ENCODE measurements at regions not wholly inside any gene's neighbourhood (a gene's known extent, or its start where the extent isn't known, plus 50 kb on each side); places are given as distances from the start of the nearest gene placed in this dataset.
A peak's percentile ranks its signal among the peaks of the same experiment; 100 is the strongest.
"Not testable (repeated sequence)": the region's sequence is repeated elsewhere in the genome, so short reads cannot be mapped to it uniquely, and the experiment has no call there.

DNA sequence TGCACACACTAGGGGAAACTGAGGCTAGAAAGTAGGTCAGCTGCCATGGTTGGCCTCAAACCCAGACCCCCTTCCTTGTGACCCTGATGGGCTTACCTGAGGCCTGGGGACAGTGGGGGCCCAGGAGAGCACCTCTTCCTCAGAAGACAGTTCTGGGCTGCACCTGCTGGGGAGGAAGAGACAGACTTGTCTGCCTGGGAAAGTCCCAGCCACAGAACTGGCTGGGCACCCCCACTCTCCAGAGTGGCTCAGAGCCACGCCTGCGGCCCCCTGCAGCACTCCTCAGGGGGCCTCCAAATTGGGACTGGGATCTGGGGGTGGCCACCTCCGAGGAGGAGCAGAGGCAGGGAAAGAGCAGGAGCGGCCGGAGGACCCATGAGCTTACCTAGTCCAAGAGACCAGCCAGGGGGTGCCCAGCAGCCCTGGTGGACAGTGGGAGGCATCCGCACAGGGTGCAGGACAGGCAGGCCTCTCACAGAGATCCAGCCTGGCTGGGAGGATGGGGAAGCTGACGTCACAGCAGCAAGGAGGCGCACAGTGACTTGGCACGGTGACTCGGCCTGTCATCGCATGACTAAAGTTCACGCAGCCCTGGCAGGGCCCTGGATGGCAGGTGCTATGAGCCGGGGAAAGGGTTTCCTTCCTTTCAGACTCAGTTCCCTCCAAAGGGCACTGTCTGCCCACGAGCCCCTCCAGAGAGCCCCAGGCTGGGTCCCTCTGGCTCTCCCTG, 907.7 kb downstream of the TUBA3C start:
- not testable (repeated sequence) for H3K9ac ChIP-seq (ENCODE audit: insufficient read depth in 1 of 2, low read length in 2 of 2); H3K27ac ChIP-seq (ENCODE audit: low read depth in 1 of 2, low read length in 1 of 2); H3K4me3 ChIP-seq; H3K27me3 ChIP-seq (ENCODE audit: control insufficient read depth in 3 of 3, insufficient read depth in 3 of 3, low read length in 2 of 3); H3K36me3 ChIP-seq (ENCODE audit: control insufficient read depth in 4 of 4, insufficient read depth in 4 of 4, low read length in 4 of 4); H3K9me3 ChIP-seq (ENCODE audit: control insufficient read depth in 4 of 4, insufficient read depth in 3 of 4, low read length in 3 of 4); DNase-seq; ATAC-seq (ENCODE audit: insufficient read depth, low FRiP score); H3K4me1 ChIP-seq (ENCODE audit: control insufficient read depth in 5 of 5, insufficient read depth in 5 of 5, low read length in 5 of 5)
- WGBS, 2 donors = 81 to 91% methylated on average over 10 to 13 of the region's 14 CpGs

DNA sequence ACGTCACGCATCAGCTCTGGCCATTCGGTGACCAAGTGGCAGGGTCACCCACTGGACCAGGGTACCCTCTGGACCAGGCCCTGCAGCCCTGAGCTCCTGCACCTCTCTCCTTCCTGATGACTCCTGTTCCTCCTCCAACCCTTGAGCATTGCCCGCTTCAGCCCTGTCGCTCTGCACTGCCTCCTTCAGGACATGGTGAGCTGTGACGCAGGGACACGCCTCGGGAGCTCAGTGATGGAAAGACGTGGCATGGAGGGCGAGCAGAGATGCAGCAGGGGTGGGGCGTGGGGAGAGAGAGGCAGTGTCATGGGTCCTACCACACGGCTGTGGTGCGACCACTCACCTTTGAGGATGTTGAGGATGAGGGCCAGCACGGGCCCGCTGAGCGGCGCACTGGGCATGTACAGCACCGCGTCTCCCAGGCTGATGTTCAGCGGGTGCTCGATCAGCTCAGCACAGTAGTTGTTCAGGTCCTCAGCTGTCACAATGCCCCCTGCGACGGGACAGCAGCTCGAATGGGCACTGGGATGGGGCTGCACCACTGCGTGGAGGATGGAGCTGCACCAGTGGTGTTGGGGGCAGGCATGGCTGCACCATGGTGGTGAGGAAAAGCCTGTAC, 922.7 kb downstream of the TUBA3C start:
- H3K9ac ChIP-seq (ENCODE audit: insufficient read depth in 1 of 2, low read length in 2 of 2); H3K4me1 ChIP-seq (ENCODE audit: control insufficient read depth in 5 of 5, insufficient read depth in 5 of 5, low read length in 5 of 5); H3K36me3 ChIP-seq (ENCODE audit: control insufficient read depth in 4 of 4, insufficient read depth in 4 of 4, low read length in 4 of 4); H3K9me3 ChIP-seq (ENCODE audit: control insufficient read depth in 4 of 4, insufficient read depth in 3 of 4, low read length in 3 of 4); H3K27ac ChIP-seq (ENCODE audit: low read depth in 1 of 2, low read length in 1 of 2); H3K4me3 ChIP-seq; H3K27me3 ChIP-seq (ENCODE audit: control insufficient read depth in 3 of 3, insufficient read depth in 3 of 3, low read length in 2 of 3); DNase-seq; ATAC-seq (ENCODE audit: insufficient read depth, low FRiP score): not testable (repeated sequence)
- WGBS, 2 donors = 86 to 87% methylated on average over 22 to 25 of the region's 25 CpGs

DNA sequence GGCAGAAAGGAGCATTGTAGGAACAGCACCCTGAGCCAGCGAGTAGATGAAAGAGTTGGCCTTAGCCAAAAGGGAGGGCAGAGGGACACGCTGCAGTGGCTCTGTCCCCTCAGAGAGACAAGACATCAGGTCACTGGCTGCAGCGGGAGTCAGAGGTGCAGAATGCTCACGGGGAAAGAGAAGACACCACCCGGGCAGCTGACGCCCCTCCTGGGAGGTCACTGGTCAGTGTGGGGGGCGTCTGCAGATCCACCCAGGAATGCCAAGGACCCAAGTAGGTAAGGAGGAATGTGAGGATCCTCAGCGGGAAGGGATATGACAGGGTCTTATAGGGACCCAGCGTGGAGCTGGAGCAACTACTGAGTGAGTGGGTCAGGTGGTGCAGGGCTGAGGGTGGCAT, 923.9 kb downstream of the TUBA3C start:
- WGBS, 2 donors = 76 to 81% methylated on average over 8 to 9 of the region's 9 CpGs
- ATAC-seq (ENCODE audit: insufficient read depth, low FRiP score); H3K4me3 ChIP-seq; H3K27me3 ChIP-seq (ENCODE audit: control insufficient read depth in 3 of 3, insufficient read depth in 3 of 3, low read length in 2 of 3); H3K9ac ChIP-seq (ENCODE audit: insufficient read depth in 1 of 2, low read length in 2 of 2); H3K27ac ChIP-seq (ENCODE audit: low read depth in 1 of 2, low read length in 1 of 2); DNase-seq; H3K9me3 ChIP-seq (ENCODE audit: control insufficient read depth in 4 of 4, insufficient read depth in 3 of 4, low read length in 3 of 4); H3K36me3 ChIP-seq (ENCODE audit: control insufficient read depth in 4 of 4, insufficient read depth in 4 of 4, low read length in 4 of 4); H3K4me1 ChIP-seq (ENCODE audit: control insufficient read depth in 5 of 5, insufficient read depth in 5 of 5, low read length in 5 of 5): not testable (repeated sequence)

DNA sequence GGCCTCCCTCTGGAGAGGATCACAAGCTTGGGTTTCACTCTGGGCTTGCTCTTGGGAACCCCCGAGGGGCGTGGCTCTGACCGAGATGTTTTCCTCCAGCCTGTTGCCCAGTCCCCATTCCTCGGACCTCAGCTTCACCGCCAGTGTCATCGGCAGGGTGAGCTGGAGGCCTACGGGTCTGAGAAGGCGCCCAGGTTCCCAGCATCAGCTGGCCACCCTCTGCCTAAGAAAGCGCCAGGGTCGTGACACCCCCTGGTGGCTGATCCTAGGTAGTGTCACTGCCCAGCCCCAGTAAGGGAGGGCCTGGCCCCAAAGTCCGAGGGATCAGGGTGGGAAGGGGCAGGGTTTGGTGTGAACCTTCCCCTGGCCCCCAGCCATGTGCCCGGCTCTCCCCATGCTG, 928.8 kb downstream of the TUBA3C start:
- not testable (repeated sequence) for H3K9me3 ChIP-seq (ENCODE audit: control insufficient read depth in 4 of 4, insufficient read depth in 3 of 4, low read length in 3 of 4); H3K27ac ChIP-seq (ENCODE audit: low read depth in 1 of 2, low read length in 1 of 2); H3K4me3 ChIP-seq; ATAC-seq (ENCODE audit: insufficient read depth, low FRiP score); H3K27me3 ChIP-seq (ENCODE audit: control insufficient read depth in 3 of 3, insufficient read depth in 3 of 3, low read length in 2 of 3); DNase-seq; H3K4me1 ChIP-seq (ENCODE audit: control insufficient read depth in 5 of 5, insufficient read depth in 5 of 5, low read length in 5 of 5); H3K9ac ChIP-seq (ENCODE audit: insufficient read depth in 1 of 2, low read length in 2 of 2); H3K36me3 ChIP-seq (ENCODE audit: control insufficient read depth in 4 of 4, insufficient read depth in 4 of 4, low read length in 4 of 4)
- 83 to 86% methylated on average over 11 of the region's 12 CpGs for WGBS, 2 donors

DNA sequence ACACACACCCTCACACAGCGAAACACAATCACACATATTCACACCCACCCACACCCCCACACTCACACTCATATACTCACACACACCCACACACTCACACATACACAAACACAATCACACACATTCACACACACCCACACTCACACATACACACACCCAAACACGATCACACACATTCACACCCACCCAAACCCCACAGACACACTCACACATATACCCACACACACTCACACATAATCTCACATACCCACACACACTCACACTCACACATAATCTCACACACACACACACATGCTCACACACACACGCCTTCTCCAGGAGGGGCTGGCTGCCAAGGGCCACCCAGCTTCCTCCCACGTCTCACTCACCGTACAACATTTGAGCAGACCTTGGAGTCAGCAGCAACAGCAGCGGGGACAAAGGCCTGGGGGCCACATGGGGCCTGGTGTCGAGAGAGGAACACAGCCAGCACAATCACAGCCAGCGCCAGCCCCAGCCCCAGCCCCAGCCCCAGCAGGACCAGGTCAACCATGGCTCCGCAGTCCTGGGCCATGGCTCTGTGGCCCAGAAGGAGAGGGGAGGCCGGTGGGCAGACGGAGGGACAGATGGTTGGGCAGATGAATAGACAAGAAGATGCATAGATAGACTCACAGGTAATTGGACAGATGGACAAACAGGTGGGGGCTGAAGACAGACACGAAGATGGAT, 932.9 kb downstream of the TUBA3C start:
- not testable (repeated sequence) for H3K4me3 ChIP-seq; H3K27ac ChIP-seq (ENCODE audit: low read depth in 1 of 2, low read length in 1 of 2); H3K36me3 ChIP-seq (ENCODE audit: control insufficient read depth in 4 of 4, insufficient read depth in 4 of 4, low read length in 4 of 4); H3K9ac ChIP-seq (ENCODE audit: insufficient read depth in 1 of 2, low read length in 2 of 2); H3K4me1 ChIP-seq (ENCODE audit: control insufficient read depth in 5 of 5, insufficient read depth in 5 of 5, low read length in 5 of 5); ATAC-seq (ENCODE audit: insufficient read depth, low FRiP score); H3K27me3 ChIP-seq (ENCODE audit: control insufficient read depth in 3 of 3, insufficient read depth in 3 of 3, low read length in 2 of 3); H3K9me3 ChIP-seq (ENCODE audit: control insufficient read depth in 4 of 4, insufficient read depth in 3 of 4, low read length in 3 of 4)
- DNase-seq = peak in 1 of 3 donors; percentile 0
- WGBS, 2 donors = 86 to 88% methylated on average over 12 of the region's 12 CpGs

DNA sequence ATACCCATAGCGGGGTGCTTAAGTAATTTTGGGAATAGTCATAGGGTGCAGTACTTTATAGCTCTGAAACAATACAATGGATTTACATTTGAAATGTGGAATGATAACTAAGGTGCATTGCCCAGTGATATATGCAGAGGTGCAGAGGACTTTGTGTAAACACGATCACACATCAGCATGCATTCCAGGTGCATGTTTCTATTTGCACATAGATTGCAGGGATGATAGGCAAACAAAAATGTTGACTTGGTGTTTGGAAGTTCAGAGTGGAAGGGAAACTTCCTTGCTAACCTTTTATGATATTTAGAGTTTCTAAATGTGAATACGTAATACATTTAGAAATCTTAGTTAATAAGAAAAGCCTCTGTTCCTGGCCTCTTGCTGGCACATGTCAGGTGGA, 941.5 kb downstream of the TUBA3C start:
- H3K36me3 ChIP-seq (ENCODE audit: control insufficient read depth in 4 of 4, insufficient read depth in 4 of 4, low read length in 4 of 4) = not testable (repeated sequence)
- 69 to 73% methylated on average over 2 to 3 of the region's 3 CpGs for WGBS, 2 donors

DNA sequence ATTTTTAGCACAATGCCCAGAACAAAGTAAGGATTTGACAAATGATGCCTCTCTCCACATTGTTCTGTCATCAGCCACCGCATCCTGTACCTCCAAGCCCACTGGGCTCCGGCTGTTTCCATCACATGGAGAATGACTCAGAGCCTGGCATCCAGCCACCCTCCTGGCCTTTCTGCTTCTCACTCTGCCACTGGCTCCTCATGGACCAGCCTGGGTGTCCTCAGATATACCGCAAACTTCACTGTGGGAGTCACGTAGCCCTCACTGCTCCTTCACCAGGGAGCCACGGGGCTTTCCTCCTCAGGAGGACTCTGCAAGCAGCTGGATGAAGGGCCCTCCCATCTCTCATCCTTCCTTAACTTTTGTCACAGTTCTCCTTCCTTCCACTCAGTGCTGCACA, 943.0 kb downstream of the TUBA3C start:
- not testable (repeated sequence) for DNase-seq; H3K4me3 ChIP-seq; H3K27ac ChIP-seq (ENCODE audit: low read depth in 1 of 2, low read length in 1 of 2); H3K9ac ChIP-seq (ENCODE audit: insufficient read depth in 1 of 2, low read length in 2 of 2); H3K36me3 ChIP-seq (ENCODE audit: control insufficient read depth in 4 of 4, insufficient read depth in 4 of 4, low read length in 4 of 4); ATAC-seq (ENCODE audit: insufficient read depth, low FRiP score); H3K4me1 ChIP-seq (ENCODE audit: control insufficient read depth in 5 of 5, insufficient read depth in 5 of 5, low read length in 5 of 5); H3K27me3 ChIP-seq (ENCODE audit: control insufficient read depth in 3 of 3, insufficient read depth in 3 of 3, low read length in 2 of 3)
- 67 to 78% methylated on average over 5 of the region's 5 CpGs for whole genome bisulfite sequencing, 2 donors
- peaks cover 0 to 25% (median 2%) of the 10 kb centered on the region in 4 donors for H3K9me3 ChIP-seq (ENCODE audit: control insufficient read depth in 4 of 4, insufficient read depth in 3 of 4, low read length in 3 of 4)

More for the DNA sequence above, 941.5 kb downstream of the TUBA3C start:
- H3K4me1 ChIP-seq (ENCODE audit: control insufficient read depth in 5 of 5, insufficient read depth in 5 of 5, low read length in 5 of 5); H3K9ac ChIP-seq (ENCODE audit: insufficient read depth in 1 of 2, low read length in 2 of 2); H3K27me3 ChIP-seq (ENCODE audit: control insufficient read depth in 3 of 3, insufficient read depth in 3 of 3, low read length in 2 of 3); DNase-seq; H3K27ac ChIP-seq (ENCODE audit: low read depth in 1 of 2, low read length in 1 of 2); ATAC-seq (ENCODE audit: insufficient read depth, low FRiP score); H3K4me3 ChIP-seq: not testable (repeated sequence)
- peaks cover 0 to 12% (median 2%) of the 10 kb centered on the region in 4 donors for H3K9me3 ChIP-seq (ENCODE audit: control insufficient read depth in 4 of 4, insufficient read depth in 3 of 4, low read length in 3 of 4)
